ENCODE measurements at regions not wholly inside any gene's neighbourhood (a gene's known extent, or its start where the extent isn't known, plus 50 kb on each side); places are given as distances from the start of the nearest gene placed in this dataset.

- H3K27me3 ChIP-seq: no peaks in the 10 kb centered on the region
- H3K27ac ChIP-seq: no peak overlapping the region
- H3K9me3 ChIP-seq: no peaks in the 10 kb centered on the region
- no peak overlapping the region for H3K4me3 ChIP-seq
- TF ChIP-seq CTCF (IDR thresholded peaks at IDR 0.05): no peak
- no peaks in the 10 kb centered on the region for H3K36me3 ChIP-seq
- DNase-seq (ENCODE audit: low spot score in 2 of 2): no peak
- no peaks in the 10 kb centered on the region for H3K4me1 ChIP-seq
- intact Hi-C loops (cut with DNase I): loop anchor here (5.0 kb wide), 1 partner anchor 609 kb away; no protein-coding TSS in a partner anchor
These were observed 393.1 kb upstream of the KCNH7 start for GRCh38 chr2:163231666-163232065.

- Histone ChIP-seq H3K27ac (no peak overlapping the region), H3K36me3 (no peaks in the 10 kb centered on the region), H3K27me3 (no peaks in the 10 kb centered on the region), H3K4me3 (no peak overlapping the region), H3K9me3 (no peaks in the 10 kb centered on the region), H3K4me1 (no peaks in the 10 kb centered on the region)
- intact Hi-C loops (cut with DNase I): no loop called here
- DNase-seq (ENCODE audit: low spot score in 2 of 2): no peak
- TF ChIP-seq CTCF (IDR thresholded peaks at IDR 0.05): no peak
These were observed 375.1 kb upstream of the KCNH7 start for GRCh38 chr2:163213661-163214081.

- H3K27ac ChIP-seq: no peak overlapping the region
- no peak for TF ChIP-seq CTCF (IDR thresholded peaks at IDR 0.05)
- no peaks in the 10 kb centered on the region for H3K4me1 ChIP-seq
These were observed 371.9 kb upstream of the KCNH7 start for GRCh38 chr2:163210430-163210918.

DNA sequence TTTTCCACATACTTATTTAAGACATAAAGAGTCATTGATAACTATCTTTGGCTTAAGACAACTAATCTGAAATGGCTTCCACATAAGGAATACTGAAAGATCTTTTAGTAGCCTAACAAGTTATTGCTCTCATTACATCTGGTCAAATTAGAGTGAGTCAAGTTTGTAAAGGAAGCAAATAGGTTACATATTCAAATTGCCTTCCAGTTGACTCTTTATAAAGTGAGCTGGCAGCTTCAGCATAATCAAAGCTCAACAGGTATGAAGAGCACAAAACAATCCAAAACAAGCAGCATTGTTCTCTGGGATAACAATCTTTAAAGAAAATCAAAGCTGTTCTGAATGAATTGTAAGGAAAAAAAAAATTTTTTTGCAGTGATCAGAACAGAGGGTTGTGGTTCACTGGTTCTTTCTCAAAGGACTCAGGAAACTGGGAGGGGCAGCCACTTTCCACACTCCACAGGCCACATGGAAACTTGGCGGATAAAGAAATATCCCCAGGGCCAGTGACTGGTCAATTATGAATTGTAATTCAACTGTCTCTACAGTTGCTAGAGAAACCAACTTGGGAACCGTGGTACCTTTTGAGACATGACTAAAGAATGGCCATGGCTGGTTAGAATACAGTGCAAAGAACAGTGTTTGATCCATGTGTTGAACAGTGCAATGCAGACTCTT lies 369.3 kb upstream of the KCNH7 start:
- Histone ChIP-seq H3K4me1 (no peaks in the 10 kb centered on the region), H3K27ac (no peak overlapping the region), H3K9me3 (no peaks in the 10 kb centered on the region), H3K4me3 (no peak overlapping the region), H3K36me3 (no peaks in the 10 kb centered on the region), H3K27me3 (no peaks in the 10 kb centered on the region)
- intact Hi-C loops (cut with DNase I): no loop called here
- no peak for TF ChIP-seq CTCF (IDR thresholded peaks at IDR 0.05)
- DNase-seq (ENCODE audit: low spot score in 2 of 2): no peak

More at GRCh38 chr2:163210430-163210918, 371.9 kb upstream of the KCNH7 start:
- H3K27me3 ChIP-seq: no peaks in the 10 kb centered on the region
- no peak for DNase-seq (ENCODE audit: low spot score in 2 of 2)
- intact Hi-C loops (cut with DNase I): no loop called here
- no peak overlapping the region for H3K4me3 ChIP-seq
- no peaks in the 10 kb centered on the region for H3K36me3 ChIP-seq
- no peaks in the 10 kb centered on the region for H3K9me3 ChIP-seq

DNA sequence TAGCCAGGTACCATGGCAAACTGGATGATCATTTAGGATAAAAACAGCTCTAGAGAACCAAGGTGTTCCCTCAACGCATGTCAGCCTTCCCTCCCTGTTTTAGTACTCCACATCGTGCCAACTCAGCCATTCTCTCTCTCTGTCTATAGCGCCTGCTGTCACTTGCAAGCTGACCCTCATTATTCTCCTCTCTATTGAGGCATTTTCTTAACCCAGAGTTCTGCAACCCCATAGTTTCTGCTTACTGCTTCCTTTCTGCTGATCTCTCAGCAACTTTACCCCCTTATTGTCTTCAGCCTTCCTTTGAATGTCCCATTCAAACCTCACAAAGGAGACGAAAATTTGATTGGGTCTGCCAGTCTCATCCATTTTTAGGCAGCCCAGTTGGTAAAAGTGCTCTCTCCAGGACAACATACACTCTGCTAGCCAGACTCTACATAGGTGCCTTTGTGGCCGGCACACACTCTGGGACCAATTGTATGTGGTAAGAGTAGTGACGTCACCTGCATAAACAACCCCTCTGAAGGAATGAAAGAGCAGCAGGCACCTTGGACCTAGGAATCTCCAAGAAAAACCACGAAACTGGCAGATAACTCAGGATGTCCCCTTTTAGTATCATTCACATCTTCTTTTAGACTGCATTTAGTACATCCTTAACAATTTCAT lies 367.2 kb upstream of the KCNH7 start:
- no peak for DNase-seq (ENCODE audit: low spot score in 2 of 2)
- no peak overlapping the region for H3K4me3 ChIP-seq
- H3K27me3 ChIP-seq: no peaks in the 10 kb centered on the region
- intact Hi-C loops (cut with DNase I): no loop called here
- TF ChIP-seq CTCF (IDR thresholded peaks at IDR 0.05): no peak
- H3K9me3 ChIP-seq: no peaks in the 10 kb centered on the region
- no peaks in the 10 kb centered on the region for H3K4me1 ChIP-seq
- no peaks in the 10 kb centered on the region for H3K36me3 ChIP-seq
- H3K27ac ChIP-seq: no peak overlapping the region

Data from ascending aorta (tissue), 2 donors.